ENCODE measurements at regions not wholly inside any gene's neighbourhood (a gene's known extent, or its start where the extent isn't known, plus 50 kb on each side); places are given as distances from the start of the nearest gene placed in this dataset.

GRCh38 chr11:133601641-133602040 lies 69.3 kb upstream of the OPCML start:
- TF ChIP-seq CTCF (IDR thresholded peaks at IDR 0.05 in 4 of 5, conservative IDR thresholded peaks at IDR 0.05 in 1 of 5) (no peak), POLR2A (IDR thresholded peaks at IDR 0.05) (no peak)

Measured in gastrocnemius medialis (tissue), 4 donors.